Activated CD8-positive, alpha-beta T cell treated with anti-CD3 and anti-CD28 coated beads for 36 hours (primary cell): ENCODE measurements at regions not wholly inside any gene's neighbourhood (a gene's known extent, or its start where the extent isn't known, plus 50 kb on each side); places are given as distances from the start of the nearest gene placed in this dataset.

Experiments
- ATAC-seq: fragments of 200-7000 bp; cut with Tn5 transposase; one replicate; pipeline ENCODE4 v1.10.0; 2021; ENCODE audit warnings: mild to moderate bottlenecking, moderate library complexity
- CTCF ChIA-PET: fragments of 350-600 bp; sonication (Branson Sonifier 250); formaldehyde crosslinking; loops from one replicate; lab custom pipeline; 2021; ENCODE audit warnings: antibody characterized with exemption; lab: Charles Lee
- POLR2A ChIA-PET: fragments of 350-600 bp; sonication (Branson Sonifier 250); formaldehyde crosslinking; loops from one replicate; lab custom pipeline; 2021; ENCODE audit warnings: antibody characterized with exemption; lab: Charles Lee
- DNase-seq: peaks from one replicate; pipeline ENCODE4 v3.0.0-alpha.2; 2020
- H3K27ac Mint-ChIP-seq: one replicate; pipeline ENCODE4 v1.8.0; 2021; ENCODE audit warnings: mild to moderate bottlenecking, mixed read lengths
- H3K27me3 Mint-ChIP-seq: one replicate; pipeline ENCODE4 v1.8.0; 2021; ENCODE audit warnings: mixed read lengths
- H3K36me3 Mint-ChIP-seq: one replicate; pipeline ENCODE4 v1.8.0; 2021; ENCODE audit warnings: low read depth, mixed read lengths
- H3K4me1 Mint-ChIP-seq: one replicate; pipeline ENCODE4 v1.8.0; 2021; ENCODE audit warnings: low read depth, mixed read lengths
- H3K4me3 Mint-ChIP-seq: one replicate; pipeline ENCODE4 v1.8.0; 2021; ENCODE audit warnings: mild to moderate bottlenecking, moderate library complexity, mixed read lengths
- H3K9me3 Mint-ChIP-seq: one replicate; pipeline ENCODE4 v1.8.0; 2021; ENCODE audit warnings: mixed read lengths
- CTCF ChIP-seq: fragments of 200-600 bp; IDR thresholded peaks from one replicate; pipeline ENCODE4 v1.8.0; 2022; ENCODE audit warnings: antibody characterized with exemption, mild to moderate bottlenecking
- intact Hi-C: fragments of 100-400 bp; cut with micrococcal nuclease; formaldehyde crosslinking; loops from one replicate; pipeline ENCODE4 v1.10.0; 2022

GRCh38 chr4:153974452-153974851, 185.6 kb upstream of the SFRP2 start:
- TF ChIP-seq CTCF: no peak
- ChIA-PET POLR2A (no interaction called here), CTCF (no interaction called here)
- no peak overlapping the region for H3K27ac Mint-ChIP-seq
- DNase-seq: no peak
- peaks cover 8% of the 10 kb centered on the region for H3K36me3 Mint-ChIP-seq
- peaks cover 1% of the 10 kb centered on the region for H3K27me3 Mint-ChIP-seq
- no peak overlapping the region for H3K4me3 Mint-ChIP-seq
- H3K9me3 Mint-ChIP-seq: peaks cover 21% of the 10 kb centered on the region
- H3K4me1 Mint-ChIP-seq: no peaks in the 10 kb centered on the region
- intact Hi-C loops: no loop called here
- no peak for ATAC-seq

GRCh38 chr4:153973942-153974341, 185.1 kb upstream of the SFRP2 start:
- no peak for TF ChIP-seq CTCF
- H3K9me3 Mint-ChIP-seq: peaks cover 21% of the 10 kb centered on the region
- intact Hi-C loops: no loop called here
- ChIA-PET POLR2A (no interaction called here), CTCF (no interaction called here)
- ATAC-seq (no peak), DNase-seq (no peak)
- peaks cover 1% of the 10 kb centered on the region for H3K27me3 Mint-ChIP-seq
- no peak overlapping the region for H3K27ac Mint-ChIP-seq
- no peak overlapping the region for H3K4me3 Mint-ChIP-seq
- H3K4me1 Mint-ChIP-seq: no peaks in the 10 kb centered on the region
- H3K36me3 Mint-ChIP-seq: peaks cover 8% of the 10 kb centered on the region

GRCh38 chr4:153971899-153972298, 183.0 kb upstream of the SFRP2 start:
- TF ChIP-seq CTCF: no peak
- ChIA-PET CTCF (interaction anchor here (1.7 kb wide), 1 partner anchor 14 kb away, joined by 3 read pairs; no protein-coding TSS in a partner anchor), POLR2A (no interaction called here)
- ATAC-seq: no peak
- Mint-ChIP-seq H3K27ac (no peak overlapping the region), H3K4me3 (no peak overlapping the region), H3K36me3 (peaks cover 8% of the 10 kb centered on the region), H3K27me3 (peaks cover 1% of the 10 kb centered on the region), H3K4me1 (no peaks in the 10 kb centered on the region), H3K9me3 (peaks cover 21% of the 10 kb centered on the region)
- DNase-seq: no peak
- intact Hi-C loops: no loop called here

- no peak for TF ChIP-seq CTCF
- ChIA-PET POLR2A (no interaction called here), CTCF (no interaction called here)
- DNase-seq (no peak), ATAC-seq (no peak)
- intact Hi-C loops: no loop called here
- peaks cover 12% of the 10 kb centered on the region for H3K9me3 Mint-ChIP-seq
- H3K4me1 Mint-ChIP-seq: no peaks in the 10 kb centered on the region
- H3K27me3 Mint-ChIP-seq: peaks cover 1% of the 10 kb centered on the region
- H3K27ac Mint-ChIP-seq: no peak overlapping the region
- peaks cover 7% of the 10 kb centered on the region for H3K36me3 Mint-ChIP-seq
- no peak overlapping the region for H3K4me3 Mint-ChIP-seq
Measured at GRCh38 chr4:153970169-153970568, 181.3 kb upstream of the SFRP2 start.

GRCh38 chr4:153969542-153969941, 180.7 kb upstream of the SFRP2 start:
- Mint-ChIP-seq H3K4me1 (no peaks in the 10 kb centered on the region), H3K9me3 (peaks cover 7% of the 10 kb centered on the region), H3K4me3 (no peak overlapping the region), H3K36me3 (peaks cover 3% of the 10 kb centered on the region), H3K27me3 (peaks cover 1% of the 10 kb centered on the region), H3K27ac (no peak overlapping the region)
- no peak for ATAC-seq
- intact Hi-C loops: no loop called here
- no peak for DNase-seq
- CTCF ChIA-PET: no interaction called here
- POLR2A ChIA-PET: no interaction called here
- no peak for TF ChIP-seq CTCF
